SU-DHL-6 (cell line): ENCODE measurements at regions not wholly inside any gene's neighbourhood (a gene's known extent, or its start where the extent isn't known, plus 50 kb on each side); places are given as distances from the start of the nearest gene placed in this dataset.

Source experiments
- H2AFZ ChIP-seq: fragments of 200-600 bp; sonication (generic); 2 replicates; pipeline ENCODE4 v1.6.1; 2014; ENCODE audit warnings: low read depth, mild to moderate bottlenecking, moderate library complexity, mixed read lengths, antibody characterized with exemption, low read length; ENCODE audit not compliant: severe bottlenecking
- H3F3A ChIP-seq: fragments of 200-600 bp; shearing (Covaris generic); 2 replicates; pipeline ENCODE4 v1.6.0; 2016; ENCODE audit warnings: antibody characterized with exemption, mild to moderate bottlenecking; ENCODE audit not compliant: insufficient read depth
- H3K27ac ChIP-seq: fragments of 200-600 bp; sonication (generic); 2 replicates; pipeline ENCODE4 v1.5.1; 2016; ENCODE audit warnings: low read depth, mild to moderate bottlenecking, low read length, moderate library complexity, mixed read lengths
- H3K27me3 ChIP-seq: fragments of 200-600 bp; sonication (generic), shearing (Covaris generic); 2 replicates; pipeline ENCODE4 v1.6.0; 2014; ENCODE audit warnings: mild to moderate bottlenecking, low read length
- H3K36me3 ChIP-seq: fragments of 200-600 bp; sonication (generic); 2 replicates; pipeline ENCODE4 v1.6.1; 2014; ENCODE audit warnings: mild to moderate bottlenecking, low read length, mixed read lengths
- H3K4me2 ChIP-seq: fragments of 300-600, 200-600 bp; shearing (Covaris generic), sonication (generic); 2 replicates; pipeline ENCODE4 v1.6.0; 2014; ENCODE audit warnings: low read length, low read depth, mild to moderate bottlenecking; ENCODE audit not compliant: poor library complexity, severe bottlenecking
- H3K4me3 ChIP-seq: fragments of 200-600 bp; sonication (generic); 2 replicates; pipeline ENCODE4 v1.5.1; 2014; ENCODE audit warnings: antibody characterized with exemption, low read length, mild to moderate bottlenecking, mixed read lengths; ENCODE audit not compliant: insufficient read depth, poor library complexity, severe bottlenecking
- H3K79me2 ChIP-seq: fragments of 200-600 bp; sonication (generic); 2 replicates; pipeline ENCODE4 v1.6.1; 2014; ENCODE audit warnings: mild to moderate bottlenecking, low read length, moderate library complexity; ENCODE audit not compliant: insufficient read depth
- H3K9ac ChIP-seq: fragments of 200-600 bp; sonication (generic); 2 replicates; pipeline ENCODE4 v1.7.0; 2014; ENCODE audit warnings: mild to moderate bottlenecking, low read length
- H3K9me2 ChIP-seq: fragments of 200-600 bp; sonication (generic); replicated peaks from 2 replicates; pipeline ENCODE4 v1.6.1; 2014; ENCODE audit warnings: low read length; ENCODE audit not compliant: insufficient read depth
- H3K9me3 ChIP-seq: fragments of 200-600 bp; sonication (generic); 2 replicates; pipeline ENCODE4 v1.6.1; 2014; ENCODE audit warnings: low read length, mixed read lengths; ENCODE audit not compliant: insufficient read depth
- H4K20me1 ChIP-seq: fragments of 200-600 bp; sonication (generic); 2 replicates; pipeline ENCODE4 v1.6.1; 2014; ENCODE audit warnings: low read depth, mild to moderate bottlenecking, antibody characterized with exemption, low read length, moderate library complexity, mixed read lengths
- CTCF ChIP-seq: fragments of 200-600 bp; sonication (generic); IDR thresholded peaks from one replicate; pipeline ENCODE4 v1.5.1; 2017; ENCODE audit warnings: antibody characterized with exemption, mild to moderate bottlenecking, low read length, moderate library complexity; ENCODE audit not compliant: insufficient read depth, poor library complexity, severe bottlenecking
- EZH2phosphoT487 ChIP-seq: fragments of 200-600 bp; sonication (generic), shearing (Covaris generic); conservative IDR thresholded peaks from 2 replicates; pipeline ENCODE4 v1.6.1; 2018; ENCODE audit warnings: mild to moderate bottlenecking, antibody characterized with exemption, low read length, moderate library complexity, mixed read lengths

DNA sequence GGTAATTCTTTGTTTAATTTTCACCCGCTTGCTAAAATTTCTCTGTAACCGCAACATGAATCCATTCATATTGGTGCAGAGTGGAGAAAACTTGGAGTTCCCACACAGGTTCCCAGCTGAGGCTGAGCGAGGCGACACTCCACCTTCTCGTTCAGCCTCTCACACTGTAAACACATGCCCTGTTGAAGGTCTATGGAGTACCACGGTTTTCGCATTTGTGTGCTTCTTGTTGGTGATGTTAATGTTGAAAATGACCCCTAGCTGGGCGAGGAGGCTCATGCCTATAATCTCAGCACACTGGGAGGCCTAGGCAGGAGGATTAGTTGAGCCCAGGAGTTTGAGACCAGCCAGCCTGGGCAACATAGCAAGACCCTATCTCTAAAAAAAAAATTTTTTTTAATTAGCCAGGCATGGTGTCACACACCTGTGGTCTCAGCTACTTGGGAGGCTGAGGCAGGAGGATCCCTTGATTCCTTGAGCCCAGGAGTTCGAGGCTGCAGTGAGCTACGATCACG is 67.2 kb downstream of the ARHGEF18 start:
- Histone ChIP-seq H3K79me2 (peaks cover 67% of the 10 kb centered on the region), H3F3A (no peaks in the 10 kb centered on the region), H4K20me1 (no peaks in the 10 kb centered on the region), H3K27ac (no peak overlapping the region), H3K4me2 (no peak overlapping the region), H3K9ac (no peak overlapping the region), H3K4me3 (no peak overlapping the region), H3K9me3 (no peaks in the 10 kb centered on the region), H3K36me3 (no peaks in the 10 kb centered on the region), H2AFZ (no peak overlapping the region), H3K27me3 (no peaks in the 10 kb centered on the region), H3K9me2 (no peaks in the 10 kb centered on the region)
- TF ChIP-seq EZH2phosphoT487 (no peak), CTCF (no peak)

DNA sequence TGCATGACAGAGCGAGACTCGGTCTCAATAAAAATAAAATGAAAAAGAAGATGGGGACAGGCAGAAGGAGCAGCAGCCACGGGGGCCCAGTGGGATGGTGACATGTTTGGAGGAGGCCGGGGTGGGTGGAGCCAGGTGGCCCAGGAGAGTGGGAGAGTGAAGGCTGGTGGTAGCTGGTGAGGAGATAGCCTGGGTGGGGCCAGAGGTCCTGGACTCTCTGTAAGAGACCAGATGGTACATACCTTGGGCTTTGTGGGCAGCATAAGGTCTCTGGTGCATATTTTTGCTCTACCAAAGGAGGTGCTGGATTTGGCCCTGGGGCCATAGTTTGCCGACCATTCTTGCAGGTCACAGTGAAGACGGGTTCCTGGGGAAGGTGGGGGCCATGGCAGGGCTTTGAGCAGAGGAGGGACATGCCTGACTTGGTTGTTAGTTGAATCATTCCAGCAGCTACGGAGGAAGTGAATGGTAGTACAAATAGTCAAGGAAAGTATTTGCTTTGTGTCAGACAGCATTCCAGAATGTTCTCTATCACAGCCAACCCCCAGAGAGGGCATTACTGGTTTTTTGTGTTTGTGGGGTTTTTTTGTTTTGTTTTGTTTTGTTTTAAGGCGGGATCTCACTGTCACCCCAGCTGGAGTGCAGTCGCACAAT is 69.1 kb downstream of the ARHGEF18 start:
- H3K4me2 ChIP-seq, result no peak overlapping the region
- H3K9ac ChIP-seq, result no peak overlapping the region
- H2AFZ ChIP-seq, result no peak overlapping the region
- H3K36me3 ChIP-seq, result no peaks in the 10 kb centered on the region
- TF ChIP-seq CTCF (no peak), EZH2phosphoT487 (no peak)
- H3K79me2 ChIP-seq, result peaks cover 61% of the 10 kb centered on the region
- H3K4me3 ChIP-seq, result no peak overlapping the region
- H4K20me1 ChIP-seq, result no peaks in the 10 kb centered on the region
- no peaks in the 10 kb centered on the region for H3K9me2 ChIP-seq
- no peaks in the 10 kb centered on the region for H3F3A ChIP-seq
- no peaks in the 10 kb centered on the region for H3K9me3 ChIP-seq
- no peak overlapping the region for H3K27ac ChIP-seq
- no peaks in the 10 kb centered on the region for H3K27me3 ChIP-seq

GRCh38 chr19:7418596-7418995 is 69.9 kb downstream of the ARHGEF18 start:
- Histone ChIP-seq H3K4me2 (no peak overlapping the region), H2AFZ (no peak overlapping the region), H4K20me1 (no peaks in the 10 kb centered on the region), H3K27me3 (no peaks in the 10 kb centered on the region), H3K27ac (no peak overlapping the region), H3F3A (no peaks in the 10 kb centered on the region), H3K79me2 (peaks cover 55% of the 10 kb centered on the region), H3K9me3 (no peaks in the 10 kb centered on the region), H3K9ac (no peak overlapping the region), H3K9me2 (no peaks in the 10 kb centered on the region), H3K36me3 (0 out of 2 replicates have a peak, but pooled peaks cover 4% of the 10 kb centered on the region), H3K4me3 (no peak overlapping the region)
- TF ChIP-seq CTCF, result no peak
- no peak for TF ChIP-seq EZH2phosphoT487
